Panc1 (cell line): ENCODE measurements at regions not wholly inside any gene's neighbourhood (a gene's known extent, or its start where the extent isn't known, plus 50 kb on each side); places are given as distances from the start of the nearest gene placed in this dataset.

Source experiments
- ATAC-seq: fragments of 200-7000 bp; cut with Tn5 transposase; 2 replicates; pipeline ENCODE4 v1.9.1; 2020; ENCODE audit warnings: mild to moderate bottlenecking, moderate library complexity
- BruUV-seq: library from RNA; stranded (reverse); fragments of 400-500 nt; replicated peaks from 2 replicates; lab custom pipeline; 2021; lab: Mats Ljungman, UMichigan
- CTCF ChIA-PET: fragments of 300-600 bp; sonication (Branson Sonifier 250); formaldehyde crosslinking; loops from one replicate; lab custom pipeline; 2022; ENCODE audit warnings: antibody characterized with exemption; lab: Charles Lee
- POLR2A ChIA-PET: fragments of 300-600 bp; sonication (Branson Sonifier 250); formaldehyde crosslinking; loops from one replicate; lab custom pipeline; 2022; ENCODE audit warnings: antibody characterized with exemption; lab: Charles Lee
- DNase-seq: peaks from one replicate; pipeline ENCODE4 v3.0.0-alpha.2; 2010; ENCODE audit warnings: low read depth, low spot score
- H3K27ac ChIP-seq: 2 replicates; pipeline ENCODE4 v1.5.1; 2011; ENCODE audit warnings: mild to moderate bottlenecking, low read length, inconsistent platforms
- H3K27me3 ChIP-seq: fragments of 200-500 bp; sonication (Bioruptor generic); 2 replicates; pipeline ENCODE4 v1.6.0; 2014; ENCODE audit warnings: low read length, inconsistent platforms; ENCODE audit not compliant: control insufficient read depth, insufficient read depth
- H3K36me3 ChIP-seq: fragments of 200-500 bp; sonication (Bioruptor generic); 2 replicates; pipeline ENCODE4 v1.5.1; 2014; ENCODE audit warnings: inconsistent platforms, mild to moderate bottlenecking, low read length, moderate library complexity; ENCODE audit not compliant: control insufficient read depth, insufficient read depth
- H3K4me1 ChIP-seq: 2 replicates; pipeline ENCODE4 v1.5.1; 2011; ENCODE audit warnings: inconsistent platforms, mild to moderate bottlenecking, low read length, moderate library complexity; ENCODE audit not compliant: control insufficient read depth, insufficient read depth
- H3K4me3 ChIP-seq, 2 experiments: 2 replicates each; pipeline ENCODE4 v1.5.1; 2011 to 2012; ENCODE audit warnings: low read depth in 2 of 2, low read length in 2 of 2, mild to moderate bottlenecking in 2 of 2, inconsistent platforms in 1 of 2, moderate library complexity in 1 of 2
- H3K9me3 ChIP-seq: fragments of 200-500 bp; sonication (Bioruptor generic); 2 replicates; pipeline ENCODE4 v1.5.1; 2014; ENCODE audit warnings: low read depth, mild to moderate bottlenecking, inconsistent platforms, low read length, moderate library complexity; ENCODE audit not compliant: control insufficient read depth, insufficient read depth
- CTCF ChIP-seq: fragments of 450-650 bp; IDR thresholded peaks from 2 replicates; pipeline ENCODE4 v1.5.1; 2017; ENCODE audit warnings: mild to moderate bottlenecking
- POLR2AphosphoS5 ChIP-seq: IDR thresholded peaks from 2 replicates; pipeline ENCODE4 v1.6.1; 2012; ENCODE audit warnings: mild to moderate bottlenecking, low read depth, low read length, moderate library complexity
- SIN3A ChIP-seq: IDR thresholded peaks from 2 replicates; pipeline ENCODE4 v1.6.1; 2012; ENCODE audit warnings: low read depth, mild to moderate bottlenecking, low read length, moderate library complexity, borderline replicate concordance; ENCODE audit not compliant: insufficient read depth
- TCF7L2 ChIP-seq: IDR thresholded peaks from 2 replicates; pipeline ENCODE4 v1.6.1; 2011; ENCODE audit warnings: mild to moderate bottlenecking, low read depth, low read length, inconsistent platforms
- in situ Hi-C: cut with HindIII; loops from 2 replicates; pipeline ENCODE4 v1.10.0; 2016; ENCODE audit warnings: low sequenced_read_pairs, low pct_unique_long_range_greater_than_20kb
- intact Hi-C: fragments of 100-400 bp; cut with micrococcal nuclease; formaldehyde crosslinking; loops from one replicate; pipeline ENCODE4 v1.10.0; 2022; ENCODE audit not compliant: unreplicated experiment
- TF ChIP-seq, protein P1 (sequence below), 2 experiments: IDR thresholded peaks; 2 replicates each; pipeline ENCODE4 v1.6.1; 2011 to 2012; ENCODE audit warnings: low read depth in 2 of 2, control low read depth in 1 of 2, low read length in 1 of 2, mild to moderate bottlenecking in 1 of 2, moderate library complexity in 1 of 2; ENCODE audit not compliant: insufficient read depth in 1 of 2

- no TSS peak for BruUV-seq
- CTCF ChIA-PET, result no interaction called here
Observed at GRCh38 chr5:158284242-158284641, 425.3 kb upstream of the CLINT1 start.

GRCh38 chr5:158283397-158283796 is 424.5 kb upstream of the CLINT1 start:
- no peaks in the 10 kb centered on the region for H3K27me3 ChIP-seq
- CTCF ChIA-PET, result no interaction called here
- H3K9me3 ChIP-seq, result no peaks in the 10 kb centered on the region
- POLR2A ChIA-PET, result no interaction called here
- H3K4me3 ChIP-seq, result no peak overlapping the region
- BruUV-seq, result no TSS peak
- TF ChIP-seq CTCF (no peak), POLR2AphosphoS5 (no peak), SIN3A (no peak), TCF7L2 (no peak)
- TF ChIP-seq, protein P1, sequence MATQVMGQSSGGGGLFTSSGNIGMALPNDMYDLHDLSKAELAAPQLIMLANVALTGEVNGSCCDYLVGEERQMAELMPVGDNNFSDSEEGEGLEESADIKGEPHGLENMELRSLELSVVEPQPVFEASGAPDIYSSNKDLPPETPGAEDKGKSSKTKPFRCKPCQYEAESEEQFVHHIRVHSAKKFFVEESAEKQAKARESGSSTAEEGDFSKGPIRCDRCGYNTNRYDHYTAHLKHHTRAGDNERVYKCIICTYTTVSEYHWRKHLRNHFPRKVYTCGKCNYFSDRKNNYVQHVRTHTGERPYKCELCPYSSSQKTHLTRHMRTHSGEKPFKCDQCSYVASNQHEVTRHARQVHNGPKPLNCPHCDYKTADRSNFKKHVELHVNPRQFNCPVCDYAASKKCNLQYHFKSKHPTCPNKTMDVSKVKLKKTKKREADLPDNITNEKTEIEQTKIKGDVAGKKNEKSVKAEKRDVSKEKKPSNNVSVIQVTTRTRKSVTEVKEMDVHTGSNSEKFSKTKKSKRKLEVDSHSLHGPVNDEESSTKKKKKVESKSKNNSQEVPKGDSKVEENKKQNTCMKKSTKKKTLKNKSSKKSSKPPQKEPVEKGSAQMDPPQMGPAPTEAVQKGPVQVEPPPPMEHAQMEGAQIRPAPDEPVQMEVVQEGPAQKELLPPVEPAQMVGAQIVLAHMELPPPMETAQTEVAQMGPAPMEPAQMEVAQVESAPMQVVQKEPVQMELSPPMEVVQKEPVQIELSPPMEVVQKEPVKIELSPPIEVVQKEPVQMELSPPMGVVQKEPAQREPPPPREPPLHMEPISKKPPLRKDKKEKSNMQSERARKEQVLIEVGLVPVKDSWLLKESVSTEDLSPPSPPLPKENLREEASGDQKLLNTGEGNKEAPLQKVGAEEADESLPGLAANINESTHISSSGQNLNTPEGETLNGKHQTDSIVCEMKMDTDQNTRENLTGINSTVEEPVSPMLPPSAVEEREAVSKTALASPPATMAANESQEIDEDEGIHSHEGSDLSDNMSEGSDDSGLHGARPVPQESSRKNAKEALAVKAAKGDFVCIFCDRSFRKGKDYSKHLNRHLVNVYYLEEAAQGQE (IDR thresholded peaks at IDR 0.05; ENCODE audit: insufficient read depth in 1 of 2, low read depth in 2 of 2, low read length in 1 of 2), result no peak
- H3K36me3 ChIP-seq, result no peaks in the 10 kb centered on the region
- in situ Hi-C loops (no loop called here), intact Hi-C loops (no loop called here)
- ATAC-seq (no peak), DNase-seq (no peak)
- H3K27ac ChIP-seq, result no peak overlapping the region
- H3K4me1 ChIP-seq, result no peaks in the 10 kb centered on the region

More at GRCh38 chr5:158284242-158284641, 425.3 kb upstream of the CLINT1 start:
- Histone ChIP-seq H3K36me3 (no peaks in the 10 kb centered on the region), H3K9me3 (no peaks in the 10 kb centered on the region), H3K27me3 (no peaks in the 10 kb centered on the region), H3K27ac (no peak overlapping the region), H3K4me1 (no peaks in the 10 kb centered on the region), H3K4me3 (no peak overlapping the region)
- ATAC-seq (no peak), DNase-seq (no peak)
- POLR2A ChIA-PET, result no interaction called here
- TF ChIP-seq, protein P1 (IDR thresholded peaks at IDR 0.05; ENCODE audit: insufficient read depth in 1 of 2, low read depth in 2 of 2, low read length in 1 of 2), result no peak
- TF ChIP-seq CTCF (no peak), TCF7L2 (no peak), POLR2AphosphoS5 (no peak), SIN3A (no peak)
- in situ Hi-C loops, result no loop called here
- intact Hi-C loops, result no loop called here
